OCI-LY3 (cell line): ENCODE measurements at regions not wholly inside any gene's neighbourhood (a gene's known extent, or its start where the extent isn't known, plus 50 kb on each side); places are given as distances from the start of the nearest gene placed in this dataset.

Source experiments
- H2AFZ ChIP-seq: fragments of 200-600, 300-600 bp; shearing (Covaris generic); 2 replicates; pipeline ENCODE4 v1.6.0; 2014; ENCODE audit warnings: antibody characterized with exemption, low read depth, low read length
- H3K27ac ChIP-seq: fragments of 200-600, 300-600 bp; sonication (generic); 2 replicates; pipeline ENCODE4 v1.5.1; 2014; ENCODE audit warnings: mild to moderate bottlenecking, low read length, moderate library complexity, mixed read lengths
- H3K27me3 ChIP-seq: fragments of 200-600, 300-600 bp; sonication (generic); 2 replicates; pipeline ENCODE4 v1.6.1; 2014; ENCODE audit warnings: low read depth, low read length, mixed read lengths
- H3K36me3 ChIP-seq: fragments of 200-600, 300-600 bp; sonication (generic); replicated peaks from 2 replicates; pipeline ENCODE3; 2014; ENCODE audit warnings: low read depth, low read length, mixed read lengths
- H3K4me1 ChIP-seq: fragments of 300-600, 200-600 bp; sonication (generic); 2 replicates; pipeline ENCODE4 v1.6.1; 2014; ENCODE audit warnings: low read length, mixed read lengths
- H3K4me2 ChIP-seq: fragments of 200-600, 300-600 bp; sonication (generic); 2 replicates; pipeline ENCODE4 v1.6.1; 2014; ENCODE audit warnings: low read length, mixed read lengths
- H3K4me3 ChIP-seq: fragments of 300-600, 200-600 bp; sonication (generic); 2 replicates; pipeline ENCODE4 v1.5.1; 2014; ENCODE audit warnings: antibody characterized with exemption, mild to moderate bottlenecking, low read length, moderate library complexity
- H3K79me2 ChIP-seq: fragments of 300-600, 200-600 bp; shearing (Covaris generic); 2 replicates; pipeline ENCODE4 v1.6.1; 2014; ENCODE audit warnings: mild to moderate bottlenecking, low read length, mixed read lengths
- H3K9ac ChIP-seq: fragments of 300-600, 200-600 bp; shearing (Covaris generic); 2 replicates; pipeline ENCODE4 v1.6.0; 2014; ENCODE audit warnings: mild to moderate bottlenecking, low read length, moderate library complexity
- H3K9me3 ChIP-seq: fragments of 200-600, 300-600 bp; shearing (Covaris generic); 2 replicates; pipeline ENCODE4 v1.6.1; 2014; ENCODE audit warnings: low read length, mixed read lengths; ENCODE audit not compliant: insufficient read depth
- H4K20me1 ChIP-seq: fragments of 200-600, 300-600 bp; sonication (generic); 2 replicates; pipeline ENCODE4 v1.6.1; 2016; ENCODE audit warnings: low read length, mixed read lengths; ENCODE audit not compliant: insufficient read depth
- CTCF ChIP-seq: fragments of 200-600, 300-600 bp; sonication (generic); IDR thresholded peaks from 2 replicates; pipeline ENCODE4 v1.5.1; 2014; ENCODE audit warnings: antibody characterized with exemption, low read length, low read depth
- EZH2phosphoT487 ChIP-seq: fragments of 200-600 bp; shearing (Covaris generic); IDR thresholded peaks from 2 replicates; pipeline ENCODE4 v1.6.1; 2018; ENCODE audit warnings: antibody characterized with exemption, mixed run types, low read depth

- Histone ChIP-seq H3K27me3 (no peaks in the 10 kb centered on the region), H3K79me2 (no peaks in the 10 kb centered on the region), H4K20me1 (no peaks in the 10 kb centered on the region), H3K4me1 (no peaks in the 10 kb centered on the region), H3K4me2 (no peak overlapping the region), H3K9me3 (no peaks in the 10 kb centered on the region), H3K9ac (no peak overlapping the region), H3K27ac (no peak overlapping the region), H3K4me3 (no peak overlapping the region), H2AFZ (no peak overlapping the region), H3K36me3 (no peaks in the 10 kb centered on the region)
- no peak for TF ChIP-seq EZH2phosphoT487
- TF ChIP-seq CTCF = no peak
Measured at GRCh38 chr1:37166005-37166404, 131.7 kb upstream of the GRIK3 start.

GRCh38 chr1:37167479-37167878 lies 133.2 kb upstream of the GRIK3 start:
- H3K27ac ChIP-seq = no peak overlapping the region
- no peak for TF ChIP-seq EZH2phosphoT487
- TF ChIP-seq CTCF = no peak
- H3K27me3 ChIP-seq = peaks cover 3% of the 10 kb centered on the region; the same call in 1 of the 2 replicates
- H3K9me3 ChIP-seq = no peaks in the 10 kb centered on the region
- H3K4me2 ChIP-seq = no peak overlapping the region
- H3K4me1 ChIP-seq = no peaks in the 10 kb centered on the region
- H3K36me3 ChIP-seq = no peaks in the 10 kb centered on the region
- no peak overlapping the region for H3K9ac ChIP-seq
- no peaks in the 10 kb centered on the region for H3K79me2 ChIP-seq
- H3K4me3 ChIP-seq = no peak overlapping the region
- H4K20me1 ChIP-seq = no peaks in the 10 kb centered on the region
- H2AFZ ChIP-seq = no peak overlapping the region

- Histone ChIP-seq H3K79me2 (no peaks in the 10 kb centered on the region), H3K9ac (no peak overlapping the region), H3K27ac (no peak overlapping the region), H2AFZ (no peak overlapping the region), H3K4me2 (no peak overlapping the region), H3K9me3 (no peaks in the 10 kb centered on the region), H4K20me1 (no peaks in the 10 kb centered on the region), H3K4me3 (no peak overlapping the region), H3K4me1 (no peaks in the 10 kb centered on the region), H3K27me3 (peaks cover 3% of the 10 kb centered on the region; the same call in 1 of the 2 replicates), H3K36me3 (no peaks in the 10 kb centered on the region)
- no peak for TF ChIP-seq CTCF
- TF ChIP-seq EZH2phosphoT487 = no peak
Measured at GRCh38 chr1:37169241-37169640, 134.9 kb upstream of the GRIK3 start.

GRCh38 chr1:37169743-37170275 lies 135.5 kb upstream of the GRIK3 start:
- H3K36me3 ChIP-seq = no peaks in the 10 kb centered on the region

More at GRCh38 chr1:37169743-37170275, 135.5 kb upstream of the GRIK3 start:
- H3K4me2 ChIP-seq = no peak overlapping the region
- no peaks in the 10 kb centered on the region for H3K9me3 ChIP-seq
- no peak overlapping the region for H3K4me3 ChIP-seq
- H3K27ac ChIP-seq = no peak overlapping the region
- H2AFZ ChIP-seq = no peak overlapping the region
- H3K79me2 ChIP-seq = no peaks in the 10 kb centered on the region
- H4K20me1 ChIP-seq = no peaks in the 10 kb centered on the region
- peaks cover 3% of the 10 kb centered on the region; the same call in 1 of the 2 replicates for H3K27me3 ChIP-seq
- no peaks in the 10 kb centered on the region for H3K4me1 ChIP-seq
- no peak for TF ChIP-seq EZH2phosphoT487
- TF ChIP-seq CTCF = no peak
- H3K9ac ChIP-seq = no peak overlapping the region
